Trophoblast cell (in vitro differentiated cells and primary cell): ENCODE measurements at regions not wholly inside any gene's neighbourhood (a gene's known extent, or its start where the extent isn't known, plus 50 kb on each side); places are given as distances from the start of the nearest gene placed in this dataset.
A peak's percentile ranks its signal among the peaks of the same experiment; 100 is the strongest.

Source experiments
- DNase-seq, 2 donors: peaks; one replicate each; pipeline ENCODE4 v3.0.0-alpha.2; 2016
- H2AFZ ChIP-seq: 2 replicates; pipeline ENCODE4 v1.6.1; 2013; ENCODE audit warnings: low read length, moderate library complexity, mild to moderate bottlenecking; ENCODE audit not compliant: insufficient read depth, poor library complexity
- H2AK5ac ChIP-seq: 2 replicates; pipeline ENCODE4 v1.6.1; 2013; ENCODE audit warnings: mild to moderate bottlenecking, low read length
- H2BK120ac ChIP-seq: 2 replicates; pipeline ENCODE4 v1.6.1; 2013; ENCODE audit warnings: low read length, mild to moderate bottlenecking, moderate library complexity; ENCODE audit not compliant: insufficient read depth, poor library complexity
- H2BK12ac ChIP-seq: 2 replicates; pipeline ENCODE4 v1.6.1; 2013; ENCODE audit warnings: mild to moderate bottlenecking, low read length, moderate library complexity
- H2BK5ac ChIP-seq: 2 replicates; pipeline ENCODE4 v1.6.1; 2013; ENCODE audit warnings: low read length, low read depth, moderate library complexity, mild to moderate bottlenecking; ENCODE audit not compliant: poor library complexity
- H3K14ac ChIP-seq: 2 replicates; pipeline ENCODE4 v1.6.1; 2013; ENCODE audit warnings: mild to moderate bottlenecking, low read length
- H3K18ac ChIP-seq: 2 replicates; pipeline ENCODE4 v1.6.1; 2013; ENCODE audit warnings: mild to moderate bottlenecking, low read length
- H3K23ac ChIP-seq: 2 replicates; pipeline ENCODE4 v1.6.1; 2013; ENCODE audit warnings: low read length
- H3K27ac ChIP-seq: 2 replicates; pipeline ENCODE4 v1.5.1; 2013; ENCODE audit warnings: low read depth, mild to moderate bottlenecking, inconsistent platforms, low read length, moderate library complexity
- H3K27me3 ChIP-seq: 2 replicates; pipeline ENCODE4 v1.6.1; 2013; ENCODE audit warnings: inconsistent platforms, mild to moderate bottlenecking, low read length, moderate library complexity; ENCODE audit not compliant: insufficient read depth
- H3K36me3 ChIP-seq, 2 experiments: 1 replicate in 1 of 2; 2 replicates in 1 of 2; pipeline ENCODE4 v1.6.1; 2013; ENCODE audit warnings: low read length in 2 of 2, mild to moderate bottlenecking in 2 of 2, moderate library complexity in 1 of 2; ENCODE audit not compliant: insufficient read depth in 2 of 2, control insufficient read depth in 1 of 2
- H3K4ac ChIP-seq: 2 replicates; pipeline ENCODE4 v1.6.1; 2013; ENCODE audit warnings: low read depth, mild to moderate bottlenecking, low read length, moderate library complexity
- H3K4me1 ChIP-seq, 2 experiments: 1 replicate in 1 of 2; 2 replicates in 1 of 2; pipeline ENCODE4 v1.6.1; 2013; ENCODE audit warnings: low read length in 2 of 2, mild to moderate bottlenecking in 2 of 2, moderate library complexity in 1 of 2; ENCODE audit not compliant: insufficient read depth in 2 of 2, control insufficient read depth in 1 of 2
- H3K4me2 ChIP-seq: 2 replicates; pipeline ENCODE4 v1.6.1; 2013; ENCODE audit warnings: inconsistent platforms, mild to moderate bottlenecking, low read length, moderate library complexity
- H3K4me3 ChIP-seq: 2 replicates; pipeline ENCODE4 v1.5.1; 2013; ENCODE audit warnings: mild to moderate bottlenecking, low read depth, low read length, inconsistent platforms
- H3K79me1 ChIP-seq: one replicate; pipeline ENCODE4 v1.6.1; 2013; ENCODE audit warnings: low read length
- H3K79me2 ChIP-seq: 2 replicates; pipeline ENCODE4 v1.6.1; 2013; ENCODE audit warnings: low read length, mild to moderate bottlenecking; ENCODE audit not compliant: control insufficient read depth, insufficient read depth, poor library complexity
- H3K9ac ChIP-seq: 2 replicates; pipeline ENCODE4 v1.6.1; 2013; ENCODE audit warnings: mild to moderate bottlenecking, low read length
- H3K9me3 ChIP-seq: 2 replicates; pipeline ENCODE4 v1.6.1; 2013; ENCODE audit warnings: low read depth, mild to moderate bottlenecking, control low read depth, inconsistent platforms, low read length; ENCODE audit not compliant: insufficient read depth
- H4K12ac ChIP-seq: 2 replicates; pipeline ENCODE4 v1.6.1; 2013; ENCODE audit warnings: low read depth, mild to moderate bottlenecking, low read length, moderate library complexity
- H4K8ac ChIP-seq: 2 replicates; pipeline ENCODE4 v1.6.1; 2013; ENCODE audit warnings: low read depth, mild to moderate bottlenecking, low read length, moderate library complexity
- H4K91ac ChIP-seq: one replicate; pipeline ENCODE4 v1.6.1; 2013; ENCODE audit warnings: low read depth, mild to moderate bottlenecking, low read length, moderate library complexity
- WGBS: extraction: QIAGEN DNeasy Blood & Tissue Kit; methylation state at CpG from one replicate; pipeline ENCODE4 v1.1.7; 2013; ENCODE audit warnings: missing lambda C conversion rate; ENCODE audit not compliant: insufficient read length, insufficient coverage; ENCODE audit errors: extremely low coverage; 5-methylcytosine and 5-hydroxymethylcytosine counted together

GRCh38 chr17:72376526-72377345 lies 255.9 kb downstream of the SOX9 start:
- H3K36me3 ChIP-seq = no peaks in the 10 kb centered on the region
- H2AK5ac ChIP-seq = no peak overlapping the region
- no peak overlapping the region for H2BK5ac ChIP-seq

GRCh38 chr17:72378414-72379390 lies 257.9 kb downstream of the SOX9 start:
- H3K9ac ChIP-seq = no peak overlapping the region
- no peak overlapping the region for H4K91ac ChIP-seq
- no peak overlapping the region for H2AFZ ChIP-seq
- no peak overlapping the region for H2BK5ac ChIP-seq
- H3K4me2 ChIP-seq = no peak overlapping the region
- no peaks in the 10 kb centered on the region for H3K9me3 ChIP-seq
- H2AK5ac ChIP-seq = no peak overlapping the region
- no peak overlapping the region for H3K27ac ChIP-seq
- peaks cover 0 to 7% of the 10 kb centered on the region in 2 experiments for H3K4me1 ChIP-seq
- H3K18ac ChIP-seq = no peak overlapping the region
- H3K79me1 ChIP-seq = peaks cover 3% of the 10 kb centered on the region
- H4K12ac ChIP-seq = no peak overlapping the region
- no peak overlapping the region for H3K23ac ChIP-seq
- no peaks in the 10 kb centered on the region for H3K36me3 ChIP-seq
- H3K4ac ChIP-seq = no peak overlapping the region
- no peaks in the 10 kb centered on the region for H3K27me3 ChIP-seq
- DNase-seq = no peak
- no peak overlapping the region for H2BK120ac ChIP-seq
- no peaks in the 10 kb centered on the region for H3K79me2 ChIP-seq
- WGBS = no CpG with 5 or more reads among the region's 23 CpGs
- no peak overlapping the region for H4K8ac ChIP-seq
- no peak overlapping the region for H2BK12ac ChIP-seq
- H3K14ac ChIP-seq = no peak overlapping the region
- H3K4me3 ChIP-seq = no peak overlapping the region

More at GRCh38 chr17:72376526-72377345, 255.9 kb downstream of the SOX9 start:
- H3K14ac ChIP-seq = no peak overlapping the region
- H3K27me3 ChIP-seq = no peaks in the 10 kb centered on the region
- H4K12ac ChIP-seq = no peak overlapping the region
- no peak overlapping the region for H3K27ac ChIP-seq
- H3K79me2 ChIP-seq = no peaks in the 10 kb centered on the region
- H3K79me1 ChIP-seq = peaks cover 3% of the 10 kb centered on the region
- H4K8ac ChIP-seq = no peak overlapping the region
- no peak overlapping the region for H4K91ac ChIP-seq
- H3K23ac ChIP-seq = no peak overlapping the region
- H3K4me1 ChIP-seq = peaks cover 0 to 4% of the 10 kb centered on the region in 2 experiments
- H3K9me3 ChIP-seq = no peaks in the 10 kb centered on the region
- H3K18ac ChIP-seq = no peak overlapping the region
- no peak overlapping the region for H3K4ac ChIP-seq
- H3K4me2 ChIP-seq = no peak overlapping the region
- no peak overlapping the region for H3K9ac ChIP-seq
- no peak overlapping the region for H2BK120ac ChIP-seq
- no peak for DNase-seq
- no peak overlapping the region for H2BK12ac ChIP-seq
- WGBS = 100% methylated on average over 3 of the region's 16 CpGs
- no peak overlapping the region for H2AFZ ChIP-seq
- no peak overlapping the region for H3K4me3 ChIP-seq

GRCh38 chr17:72379516-72379915 lies 258.7 kb downstream of the SOX9 start:
- Histone ChIP-seq H4K12ac (no peak overlapping the region), H3K27me3 (no peaks in the 10 kb centered on the region), H2AFZ (no peak overlapping the region), H3K36me3 (no peaks in the 10 kb centered on the region), H3K79me2 (no peaks in the 10 kb centered on the region), H3K27ac (no peak overlapping the region), H2AK5ac (no peak overlapping the region), H2BK12ac (no peak overlapping the region), H4K8ac (no peak overlapping the region), H3K9me3 (no peaks in the 10 kb centered on the region), H4K91ac (peak overlapping the region; percentile 4), H3K4ac (no peak overlapping the region), H3K14ac (no peak overlapping the region), H3K18ac (no peak overlapping the region), H2BK120ac (no peak overlapping the region), H3K4me3 (no peak overlapping the region), H2BK5ac (no peak overlapping the region), H3K23ac (no peak overlapping the region), H3K9ac (no peak overlapping the region), H3K79me1 (peaks cover 3% of the 10 kb centered on the region), H3K4me1 (peaks cover 0 to 7% of the 10 kb centered on the region in 2 experiments), H3K4me2 (no peak overlapping the region)
- no peak for DNase-seq
- no CpG with 5 or more reads among the region's 11 CpGs for WGBS

DNA sequence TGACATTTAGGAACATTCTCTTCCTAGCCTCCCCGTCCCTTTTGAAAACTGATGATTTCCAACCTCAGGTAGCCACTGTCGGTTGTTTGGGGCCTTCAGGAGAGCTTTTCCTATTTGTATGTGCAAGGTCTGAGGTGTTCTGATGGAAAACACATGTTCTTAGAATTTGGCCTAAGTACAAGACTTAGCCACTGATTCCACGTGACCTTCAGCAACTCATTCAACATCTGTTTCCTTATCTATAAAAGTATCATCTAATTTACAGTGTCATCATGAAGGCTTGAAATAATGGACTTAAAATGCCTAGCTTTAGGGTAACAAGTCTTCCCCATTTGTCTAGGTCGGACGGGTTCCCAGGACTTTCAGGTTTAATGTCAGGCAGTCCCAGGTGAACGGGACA lies 259.3 kb downstream of the SOX9 start:
- Histone ChIP-seq H3K79me2 (no peaks in the 10 kb centered on the region), H2BK5ac (no peak overlapping the region), H3K4me2 (no peak overlapping the region), H3K27me3 (no peaks in the 10 kb centered on the region), H2BK12ac (no peak overlapping the region), H2AFZ (no peak overlapping the region), H3K14ac (no peak overlapping the region), H3K4ac (no peak overlapping the region), H3K9me3 (no peaks in the 10 kb centered on the region), H3K9ac (no peak overlapping the region), H3K23ac (no peak overlapping the region), H4K12ac (no peak overlapping the region), H3K36me3 (no peaks in the 10 kb centered on the region), H3K79me1 (peaks cover 3% of the 10 kb centered on the region), H3K18ac (no peak overlapping the region), H4K91ac (no peak overlapping the region), H2BK120ac (peak overlapping the region; percentile 36), H3K27ac (no peak overlapping the region), H4K8ac (no peak overlapping the region), H3K4me1 (peaks cover 0 to 7% of the 10 kb centered on the region in 2 experiments), H2AK5ac (no peak overlapping the region), H3K4me3 (no peak overlapping the region)
- no peak for DNase-seq
- WGBS = no CpG with 5 or more reads among the region's 6 CpGs
